ENCODE measurements at regions not wholly inside any gene's neighbourhood (a gene's known extent, or its start where the extent isn't known, plus 50 kb on each side); places are given as distances from the start of the nearest gene placed in this dataset.

DNA sequence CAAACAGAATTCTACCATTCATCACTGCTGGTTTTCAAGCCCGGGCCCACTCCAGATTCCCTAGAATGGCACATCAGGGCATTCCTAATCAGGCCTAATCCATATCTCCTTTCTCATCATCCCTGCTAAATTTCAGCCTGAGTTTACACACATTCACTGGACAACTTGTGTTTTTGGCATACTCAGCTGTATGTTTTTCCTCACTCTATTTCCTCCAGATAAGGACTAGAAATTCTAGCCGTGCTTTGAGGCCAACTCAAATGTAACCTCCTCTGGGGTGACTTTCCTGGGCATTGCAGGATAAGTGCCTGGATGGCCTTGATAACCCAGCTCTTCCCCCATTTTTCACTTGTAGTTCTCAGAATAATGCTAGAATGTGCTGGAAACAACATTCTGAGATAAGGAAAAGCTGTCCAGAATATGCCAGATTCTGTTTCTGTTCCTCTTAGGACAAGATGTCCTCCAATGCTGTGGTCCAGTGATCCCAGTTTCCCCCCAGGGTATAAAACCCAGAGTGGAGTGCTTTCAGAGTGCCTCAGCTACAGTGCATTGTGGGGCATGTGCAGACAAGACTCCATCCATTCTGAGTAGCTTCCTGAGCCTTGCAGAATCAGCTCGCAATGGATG, 66.9 kb upstream of the CLDN10 start:
- TF ChIP-seq GABPA (tag; conservative IDR thresholded peaks at IDR 0.05; ENCODE audit: low read depth) (no peak), POLR2A (conservative IDR thresholded peaks at IDR 0.05) (no peak), NR2F6 (CRISPR knock-in tag; IDR thresholded peaks at IDR 0.05) (no peak), STAT5B (CRISPR knock-in tag; IDR thresholded peaks at IDR 0.05) (no peak), EHMT2 (IDR thresholded peaks at IDR 0.05) (no peak), FOS (IDR thresholded peaks at IDR 0.05; ENCODE audit: extremely low read depth, insufficient read length) (no peak), KLF16 (IDR thresholded peaks at IDR 0.05) (no peak), TEAD1 (CRISPR knock-in tag; IDR thresholded peaks at IDR 0.05) (no peak)
- TF ChIP-seq, protein P1, sequence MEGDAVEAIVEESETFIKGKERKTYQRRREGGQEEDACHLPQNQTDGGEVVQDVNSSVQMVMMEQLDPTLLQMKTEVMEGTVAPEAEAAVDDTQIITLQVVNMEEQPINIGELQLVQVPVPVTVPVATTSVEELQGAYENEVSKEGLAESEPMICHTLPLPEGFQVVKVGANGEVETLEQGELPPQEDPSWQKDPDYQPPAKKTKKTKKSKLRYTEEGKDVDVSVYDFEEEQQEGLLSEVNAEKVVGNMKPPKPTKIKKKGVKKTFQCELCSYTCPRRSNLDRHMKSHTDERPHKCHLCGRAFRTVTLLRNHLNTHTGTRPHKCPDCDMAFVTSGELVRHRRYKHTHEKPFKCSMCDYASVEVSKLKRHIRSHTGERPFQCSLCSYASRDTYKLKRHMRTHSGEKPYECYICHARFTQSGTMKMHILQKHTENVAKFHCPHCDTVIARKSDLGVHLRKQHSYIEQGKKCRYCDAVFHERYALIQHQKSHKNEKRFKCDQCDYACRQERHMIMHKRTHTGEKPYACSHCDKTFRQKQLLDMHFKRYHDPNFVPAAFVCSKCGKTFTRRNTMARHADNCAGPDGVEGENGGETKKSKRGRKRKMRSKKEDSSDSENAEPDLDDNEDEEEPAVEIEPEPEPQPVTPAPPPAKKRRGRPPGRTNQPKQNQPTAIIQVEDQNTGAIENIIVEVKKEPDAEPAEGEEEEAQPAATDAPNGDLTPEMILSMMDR (IDR thresholded peaks at IDR 0.05 in 2 of 3, conservative IDR thresholded peaks at IDR 0.05 in 1 of 3; ENCODE audit: insufficient read depth in 2 of 3, low read depth in 1 of 3, low read length in 3 of 3) = no peak
- TF ChIP-seq, protein P2, sequence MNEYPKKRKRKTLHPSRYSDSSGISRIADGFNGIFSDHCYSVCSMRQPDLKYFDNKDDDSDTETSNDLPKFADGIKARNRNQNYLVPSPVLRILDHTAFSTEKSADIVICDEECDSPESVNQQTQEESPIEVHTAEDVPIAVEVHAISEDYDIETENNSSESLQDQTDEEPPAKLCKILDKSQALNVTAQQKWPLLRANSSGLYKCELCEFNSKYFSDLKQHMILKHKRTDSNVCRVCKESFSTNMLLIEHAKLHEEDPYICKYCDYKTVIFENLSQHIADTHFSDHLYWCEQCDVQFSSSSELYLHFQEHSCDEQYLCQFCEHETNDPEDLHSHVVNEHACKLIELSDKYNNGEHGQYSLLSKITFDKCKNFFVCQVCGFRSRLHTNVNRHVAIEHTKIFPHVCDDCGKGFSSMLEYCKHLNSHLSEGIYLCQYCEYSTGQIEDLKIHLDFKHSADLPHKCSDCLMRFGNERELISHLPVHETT (CRISPR knock-in tag; conservative IDR thresholded peaks at IDR 0.05 in 1 of 2, IDR thresholded peaks at IDR 0.05 in 1 of 2) = no peak
- TF ChIP-seq, protein P3, sequence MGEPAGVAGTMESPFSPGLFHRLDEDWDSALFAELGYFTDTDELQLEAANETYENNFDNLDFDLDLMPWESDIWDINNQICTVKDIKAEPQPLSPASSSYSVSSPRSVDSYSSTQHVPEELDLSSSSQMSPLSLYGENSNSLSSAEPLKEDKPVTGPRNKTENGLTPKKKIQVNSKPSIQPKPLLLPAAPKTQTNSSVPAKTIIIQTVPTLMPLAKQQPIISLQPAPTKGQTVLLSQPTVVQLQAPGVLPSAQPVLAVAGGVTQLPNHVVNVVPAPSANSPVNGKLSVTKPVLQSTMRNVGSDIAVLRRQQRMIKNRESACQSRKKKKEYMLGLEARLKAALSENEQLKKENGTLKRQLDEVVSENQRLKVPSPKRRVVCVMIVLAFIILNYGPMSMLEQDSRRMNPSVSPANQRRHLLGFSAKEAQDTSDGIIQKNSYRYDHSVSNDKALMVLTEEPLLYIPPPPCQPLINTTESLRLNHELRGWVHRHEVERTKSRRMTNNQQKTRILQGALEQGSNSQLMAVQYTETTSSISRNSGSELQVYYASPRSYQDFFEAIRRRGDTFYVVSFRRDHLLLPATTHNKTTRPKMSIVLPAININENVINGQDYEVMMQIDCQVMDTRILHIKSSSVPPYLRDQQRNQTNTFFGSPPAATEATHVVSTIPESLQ (CRISPR knock-in tag; IDR thresholded peaks at IDR 0.05) = no peak
